GM21619 (cell line): ENCODE measurements at regions not wholly inside any gene's neighbourhood (a gene's known extent, or its start where the extent isn't known, plus 50 kb on each side); places are given as distances from the start of the nearest gene placed in this dataset.
"Not testable (repeated sequence)": the region's sequence is repeated elsewhere in the genome, so short reads cannot be mapped to it uniquely, and the experiment has no call there.

Experiments
- ATAC-seq: cut with Tn5 transposase; IDR thresholded peaks from one replicate; pipeline ENCODE4 v1.9.1; 2021; ENCODE audit not compliant: unreplicated experiment

DNA sequence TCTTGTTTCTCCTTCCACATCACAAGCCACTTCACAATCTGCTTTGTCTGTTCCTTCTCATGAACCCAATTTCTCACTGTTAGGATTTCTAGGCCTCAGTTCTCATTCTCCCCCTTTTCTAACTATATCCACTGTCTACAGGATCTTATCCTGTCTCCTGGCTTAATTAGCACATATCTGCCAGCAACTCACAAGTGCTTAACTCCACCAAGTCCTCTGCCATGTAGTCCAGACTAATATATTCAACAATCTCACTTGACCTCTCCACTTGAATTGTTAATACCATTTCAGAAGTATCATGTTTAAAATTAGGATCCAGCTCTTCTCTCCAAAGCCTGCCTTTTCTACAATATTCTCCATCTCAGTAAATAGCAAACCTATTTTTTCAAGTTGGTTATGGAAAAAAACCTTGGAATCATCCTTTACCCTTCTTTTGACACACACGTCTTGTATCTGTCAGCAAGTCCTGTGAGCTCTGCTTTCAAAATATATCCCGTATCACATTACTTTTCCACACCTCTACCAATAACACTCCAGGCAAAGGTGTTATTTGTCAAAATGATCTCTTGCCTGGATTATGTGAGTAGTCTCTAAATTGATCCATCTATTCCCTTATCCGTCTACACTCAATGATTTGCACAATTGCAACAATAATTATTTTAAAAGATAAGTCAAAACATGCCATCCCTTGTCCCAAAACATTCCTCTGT is 127.2 kb upstream of the SLIT2 start:
- ATAC-seq, result no peak

GRCh38 chr4:20122198-20122988 is 129.3 kb upstream of the SLIT2 start:
- ATAC-seq, result no peak

- ATAC-seq, result no peak
Measured at GRCh38 chr4:20119141-20119540, 132.6 kb upstream of the SLIT2 start.

- no peak for ATAC-seq
Measured at GRCh38 chr4:20109391-20109790, 142.3 kb upstream of the SLIT2 start.

DNA sequence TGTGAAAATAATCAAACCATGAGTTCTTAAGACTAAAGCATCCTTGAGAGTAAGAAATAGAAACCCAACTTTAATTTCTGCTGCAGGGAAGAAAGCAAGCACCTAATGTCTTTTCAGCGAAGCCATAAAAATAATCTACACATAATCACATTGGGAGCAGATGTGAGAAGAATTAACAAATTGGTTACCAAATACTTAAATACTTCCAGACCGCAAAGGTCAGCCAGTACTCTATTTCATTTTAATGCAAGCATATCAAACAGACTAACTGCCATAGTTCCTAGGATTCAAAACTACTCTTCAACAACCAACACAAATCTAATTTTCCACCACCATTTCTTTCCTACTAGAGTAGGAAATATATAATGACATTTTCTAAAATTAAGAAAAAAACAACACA is 144.8 kb upstream of the SLIT2 start:
- ATAC-seq, result no peak

- ATAC-seq, result no peak
Measured at GRCh38 chr4:20101831-20102230, 149.9 kb upstream of the SLIT2 start.

DNA sequence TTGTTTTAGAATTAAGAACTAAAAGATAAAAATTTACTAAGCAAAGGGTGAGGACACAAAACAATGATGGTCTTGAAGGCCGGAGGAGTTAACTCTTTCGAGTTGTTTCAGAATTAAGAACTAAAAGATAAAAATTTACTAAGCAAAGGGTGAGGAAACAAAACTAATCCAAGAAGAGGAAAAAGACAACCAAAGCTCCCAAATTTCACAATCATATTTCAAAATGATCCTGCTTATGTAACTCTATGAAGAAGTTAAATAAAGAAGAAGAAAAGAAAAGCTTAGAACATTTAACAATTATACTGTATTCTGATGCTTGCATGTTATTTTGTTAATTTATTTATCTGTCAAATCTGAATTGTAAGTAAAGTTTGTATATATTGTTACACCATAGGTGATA is 154.8 kb upstream of the SLIT2 start:
- no peak for ATAC-seq

GRCh38 chr4:20095805-20096541 is 155.7 kb upstream of the SLIT2 start:
- ATAC-seq, result no peak

GRCh38 chr4:20091781-20092180 is 159.9 kb upstream of the SLIT2 start:
- ATAC-seq, result no peak

GRCh38 chr4:20087522-20087911 is 164.2 kb upstream of the SLIT2 start:
- no peak for ATAC-seq

GRCh38 chr4:20086799-20087521 is 164.7 kb upstream of the SLIT2 start:
- no peak for ATAC-seq

- no peak for ATAC-seq
Measured at GRCh38 chr4:20086067-20086798, 165.5 kb upstream of the SLIT2 start.

GRCh38 chr4:20085653-20086052 is 166.1 kb upstream of the SLIT2 start:
- ATAC-seq, result no peak

- no peak for ATAC-seq
Measured at GRCh38 chr4:20085156-20085555, 166.5 kb upstream of the SLIT2 start.

DNA sequence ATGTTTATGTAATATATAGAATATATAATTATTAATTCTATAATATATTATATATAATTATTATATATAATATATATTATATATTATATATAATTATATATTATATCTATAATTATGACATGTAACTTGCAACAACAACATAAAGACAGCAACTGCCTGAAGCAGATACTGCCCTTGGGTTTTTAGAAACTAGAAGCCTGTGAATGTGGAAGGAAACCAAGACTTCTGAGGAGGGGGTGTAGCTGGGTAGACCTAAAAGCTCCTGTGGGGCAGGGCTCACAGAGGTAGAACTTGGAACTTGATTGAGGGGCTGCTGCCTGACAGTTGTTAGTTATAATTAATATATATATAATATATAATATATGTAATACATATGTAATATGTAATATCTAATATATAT is 167.2 kb upstream of the SLIT2 start:
- ATAC-seq, result no peak

DNA sequence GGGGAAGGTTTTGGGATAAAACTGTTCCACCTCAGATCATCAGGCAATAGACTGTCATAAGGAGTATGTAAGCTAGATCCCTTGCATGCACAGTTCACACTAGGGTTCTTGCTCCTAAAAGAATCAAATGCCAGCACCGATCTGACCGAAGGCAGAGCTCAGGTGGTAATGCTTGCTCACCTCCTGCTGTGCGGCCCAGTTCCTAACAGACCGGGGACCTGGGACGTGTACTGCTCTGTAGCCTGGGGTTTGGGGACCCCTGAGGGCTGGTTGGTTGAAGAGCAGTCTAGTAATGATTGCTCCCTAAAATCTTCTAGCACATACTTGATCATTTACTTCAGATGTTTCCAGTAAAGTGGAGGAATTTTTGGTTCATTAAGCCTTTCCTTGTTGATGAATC is 173.1 kb upstream of the SLIT2 start:
- ATAC-seq, result no peak

DNA sequence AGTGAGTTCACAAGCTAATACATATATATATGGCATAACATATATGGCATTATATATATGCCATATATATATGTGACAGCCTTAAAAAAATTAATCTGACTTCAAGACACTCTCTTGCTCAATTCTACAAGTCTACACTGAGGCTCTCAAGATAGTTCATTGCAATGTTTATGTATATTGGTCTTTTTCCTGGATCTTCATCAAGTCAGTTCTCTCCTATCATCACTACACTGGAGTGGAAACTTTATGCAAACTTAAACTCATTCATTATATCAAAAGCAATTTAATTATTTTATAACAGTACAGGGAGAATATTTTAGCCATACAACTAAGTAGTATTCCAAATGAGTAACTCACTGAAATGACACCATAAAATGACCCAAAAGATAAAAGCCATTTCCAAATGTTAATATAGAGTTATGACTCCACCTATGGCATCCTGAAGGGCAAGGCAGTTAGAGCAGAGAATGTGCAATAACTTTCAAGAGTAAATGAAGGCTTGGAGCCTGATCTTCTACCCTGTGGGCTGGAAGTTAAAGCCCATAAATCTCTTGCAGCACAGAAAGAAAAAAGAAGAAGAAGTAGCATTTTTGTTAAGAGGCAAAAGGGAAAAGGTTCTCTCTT is 176.3 kb upstream of the SLIT2 start:
- ATAC-seq, result no peak

- ATAC-seq, result no peak
Measured at GRCh38 chr4:20074450-20074849, 177.3 kb upstream of the SLIT2 start.

- ATAC-seq, result no peak
Measured at GRCh38 chr4:20065952-20066351, 185.8 kb upstream of the SLIT2 start.

DNA sequence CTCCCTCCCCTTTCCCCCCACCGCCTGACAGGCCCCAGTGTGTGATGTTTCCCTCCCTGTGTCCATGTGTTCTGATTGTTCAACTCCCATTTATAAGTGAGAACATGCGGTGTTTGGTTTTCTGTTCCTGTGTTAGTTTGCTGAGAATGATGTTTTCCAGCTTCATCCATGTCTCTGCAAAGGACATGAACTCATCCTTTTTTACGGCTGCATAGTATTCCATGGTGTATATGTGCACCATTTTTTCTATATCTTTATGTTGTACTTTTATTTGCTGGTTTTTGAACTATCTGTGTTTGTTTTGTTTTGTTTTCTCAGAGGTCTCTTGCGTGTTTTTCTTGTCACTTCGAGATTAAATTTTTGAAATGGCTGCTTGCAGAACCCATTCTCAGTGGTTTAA is 188.8 kb upstream of the SLIT2 start:
- ATAC-seq, result not testable (repeated sequence)
